Right lobe of liver (tissue), 4 donors: ENCODE measurements at regions not wholly inside any gene's neighbourhood (a gene's known extent, or its start where the extent isn't known, plus 50 kb on each side); places are given as distances from the start of the nearest gene placed in this dataset.

Source experiments
- POLR2A ChIP-seq: fragments of 450-650 bp; IDR thresholded peaks from one replicate; pipeline ENCODE4 v1.6.1; 2017; ENCODE audit warnings: antibody characterized with exemption, mild to moderate bottlenecking
- TF ChIP-seq, protein P1 (sequence below), 4 donors: fragments of 200-600 bp in 3 of 4; fragments of 450-650 bp in 1 of 4; IDR thresholded peaks; one replicate each; pipeline versions ENCODE4 v1.5.1 to v1.8.0; 2016 to 2022; ENCODE audit warnings: antibody characterized with exemption in 4 of 4, mild to moderate bottlenecking in 2 of 4
- donor health status: DM: no; HTN: no; CAD: no.
- donor health status: DM: no; HTN: no; CAD: no.
- donor health status: DM: no; HTN: yes; CAD: no.

DNA sequence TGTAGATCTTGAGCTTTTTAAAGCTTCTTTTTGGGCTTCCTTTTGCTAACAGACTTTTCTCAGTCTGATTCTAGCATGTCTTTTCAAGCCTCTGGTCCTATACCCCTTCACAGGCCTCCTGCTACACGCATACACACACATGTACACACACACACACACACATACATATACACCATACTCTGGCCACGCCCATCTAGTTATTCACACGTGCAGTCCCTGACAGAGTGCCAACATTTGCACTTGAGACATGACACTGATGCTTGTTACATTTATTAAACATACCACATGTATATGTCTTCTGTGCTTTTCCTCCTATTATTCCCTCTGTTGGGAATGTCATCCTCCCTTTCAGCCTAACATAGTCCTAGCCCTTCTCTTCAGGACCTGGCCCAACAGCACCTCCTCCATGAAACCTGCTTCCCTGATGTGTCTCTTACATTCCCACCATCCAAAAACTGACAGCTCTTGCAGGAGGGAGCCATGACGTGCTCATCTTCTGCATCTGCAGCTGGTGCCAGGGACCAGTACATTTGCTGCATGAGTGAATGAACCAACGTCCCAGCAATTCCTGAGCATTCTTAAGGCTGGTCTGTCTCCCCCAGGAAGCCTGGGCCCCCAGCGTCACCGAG is 222.1 kb downstream of the ARHGAP12 start:
- TF ChIP-seq, protein P1, sequence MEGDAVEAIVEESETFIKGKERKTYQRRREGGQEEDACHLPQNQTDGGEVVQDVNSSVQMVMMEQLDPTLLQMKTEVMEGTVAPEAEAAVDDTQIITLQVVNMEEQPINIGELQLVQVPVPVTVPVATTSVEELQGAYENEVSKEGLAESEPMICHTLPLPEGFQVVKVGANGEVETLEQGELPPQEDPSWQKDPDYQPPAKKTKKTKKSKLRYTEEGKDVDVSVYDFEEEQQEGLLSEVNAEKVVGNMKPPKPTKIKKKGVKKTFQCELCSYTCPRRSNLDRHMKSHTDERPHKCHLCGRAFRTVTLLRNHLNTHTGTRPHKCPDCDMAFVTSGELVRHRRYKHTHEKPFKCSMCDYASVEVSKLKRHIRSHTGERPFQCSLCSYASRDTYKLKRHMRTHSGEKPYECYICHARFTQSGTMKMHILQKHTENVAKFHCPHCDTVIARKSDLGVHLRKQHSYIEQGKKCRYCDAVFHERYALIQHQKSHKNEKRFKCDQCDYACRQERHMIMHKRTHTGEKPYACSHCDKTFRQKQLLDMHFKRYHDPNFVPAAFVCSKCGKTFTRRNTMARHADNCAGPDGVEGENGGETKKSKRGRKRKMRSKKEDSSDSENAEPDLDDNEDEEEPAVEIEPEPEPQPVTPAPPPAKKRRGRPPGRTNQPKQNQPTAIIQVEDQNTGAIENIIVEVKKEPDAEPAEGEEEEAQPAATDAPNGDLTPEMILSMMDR (IDR thresholded peaks at IDR 0.05): no peak
- no peak for TF ChIP-seq POLR2A
